ENCODE measurements at regions not wholly inside any gene's neighbourhood (a gene's known extent, or its start where the extent isn't known, plus 50 kb on each side); places are given as distances from the start of the nearest gene placed in this dataset.

DNA sequence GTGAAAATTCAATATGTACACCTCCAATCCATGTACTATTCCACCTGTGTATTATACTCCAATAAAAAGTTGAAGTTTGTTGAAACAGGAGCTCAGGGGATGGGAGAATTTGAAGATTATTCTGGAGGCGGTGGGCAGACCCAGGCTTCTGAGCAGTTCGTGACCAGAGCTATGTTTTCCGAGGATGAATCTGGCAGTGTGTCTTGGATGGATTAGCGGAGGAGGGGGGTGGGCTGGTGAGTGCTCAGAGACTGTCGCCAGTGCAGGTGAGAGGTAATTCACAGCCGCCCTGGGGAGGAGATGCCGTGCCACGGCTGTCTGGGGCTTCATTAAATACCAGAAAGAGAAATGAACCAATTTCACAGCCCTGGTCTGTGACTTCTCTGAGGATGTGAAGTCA, 283.0 kb upstream of the RTL1 start:
- no peaks in the 10 kb centered on the region for H3K79me2 ChIP-seq (ENCODE audit: insufficient read depth)
- H3K36me3 ChIP-seq (replicated peaks in 1 of 2; ENCODE audit: control insufficient read depth in 1 of 2, insufficient read depth in 2 of 2, low read length in 1 of 2): no peaks in the 10 kb centered on the region
- POLR2A ChIA-PET: no interaction called here
- H3F3A ChIP-seq (replicated peaks; ENCODE audit: insufficient read depth): no peaks in the 10 kb centered on the region
- no peaks in the 10 kb centered on the region for H3K9me3 ChIP-seq
- TF ChIP-seq EP300 (IDR thresholded peaks at IDR 0.05; ENCODE audit: borderline replicate concordance in 1 of 2, low read depth in 1 of 2, low read length in 1 of 2) (no peak), TEAD4 (IDR thresholded peaks at IDR 0.05; ENCODE audit: borderline replicate concordance, insufficient read depth) (no peak), RCOR1 (IDR thresholded peaks at IDR 0.05; ENCODE audit: low read length) (no peak), GATA2 (CRISPR knock-in tag; IDR thresholded peaks at IDR 0.05) (no peak), MEF2A (IDR thresholded peaks at IDR 0.05; ENCODE audit: borderline replicate concordance, low read depth) (no peak), SMC3 (IDR thresholded peaks at IDR 0.05; ENCODE audit: low read depth, low read length) (no peak), SIN3A (IDR thresholded peaks at IDR 0.05; ENCODE audit: borderline replicate concordance, low read depth, low read length) (no peak), YY1 (IDR thresholded peaks at IDR 0.05; ENCODE audit: low read depth) (no peak), MXI1 (IDR thresholded peaks at IDR 0.05; ENCODE audit: low read depth, low read length) (no peak), NRF1 (IDR thresholded peaks at IDR 0.05; ENCODE audit: low read depth, low read length) (no peak), NFIC (IDR thresholded peaks at IDR 0.05; ENCODE audit: borderline replicate concordance) (no peak), FOSL2 (IDR thresholded peaks at IDR 0.05; ENCODE audit: borderline replicate concordance, low read depth) (no peak)
- TF ChIP-seq, protein P1, sequence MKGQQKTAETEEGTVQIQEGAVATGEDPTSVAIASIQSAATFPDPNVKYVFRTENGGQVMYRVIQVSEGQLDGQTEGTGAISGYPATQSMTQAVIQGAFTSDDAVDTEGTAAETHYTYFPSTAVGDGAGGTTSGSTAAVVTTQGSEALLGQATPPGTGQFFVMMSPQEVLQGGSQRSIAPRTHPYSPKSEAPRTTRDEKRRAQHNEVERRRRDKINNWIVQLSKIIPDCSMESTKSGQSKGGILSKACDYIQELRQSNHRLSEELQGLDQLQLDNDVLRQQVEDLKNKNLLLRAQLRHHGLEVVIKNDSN (IDR thresholded peaks at IDR 0.05; ENCODE audit: borderline replicate concordance, low read depth): no peak
- TF ChIP-seq, protein P2, sequence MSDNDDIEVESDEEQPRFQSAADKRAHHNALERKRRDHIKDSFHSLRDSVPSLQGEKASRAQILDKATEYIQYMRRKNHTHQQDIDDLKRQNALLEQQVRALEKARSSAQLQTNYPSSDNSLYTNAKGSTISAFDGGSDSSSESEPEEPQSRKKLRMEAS (IDR thresholded peaks at IDR 0.05; ENCODE audit: low read depth): no peak
- TF ChIP-seq, protein P3, sequence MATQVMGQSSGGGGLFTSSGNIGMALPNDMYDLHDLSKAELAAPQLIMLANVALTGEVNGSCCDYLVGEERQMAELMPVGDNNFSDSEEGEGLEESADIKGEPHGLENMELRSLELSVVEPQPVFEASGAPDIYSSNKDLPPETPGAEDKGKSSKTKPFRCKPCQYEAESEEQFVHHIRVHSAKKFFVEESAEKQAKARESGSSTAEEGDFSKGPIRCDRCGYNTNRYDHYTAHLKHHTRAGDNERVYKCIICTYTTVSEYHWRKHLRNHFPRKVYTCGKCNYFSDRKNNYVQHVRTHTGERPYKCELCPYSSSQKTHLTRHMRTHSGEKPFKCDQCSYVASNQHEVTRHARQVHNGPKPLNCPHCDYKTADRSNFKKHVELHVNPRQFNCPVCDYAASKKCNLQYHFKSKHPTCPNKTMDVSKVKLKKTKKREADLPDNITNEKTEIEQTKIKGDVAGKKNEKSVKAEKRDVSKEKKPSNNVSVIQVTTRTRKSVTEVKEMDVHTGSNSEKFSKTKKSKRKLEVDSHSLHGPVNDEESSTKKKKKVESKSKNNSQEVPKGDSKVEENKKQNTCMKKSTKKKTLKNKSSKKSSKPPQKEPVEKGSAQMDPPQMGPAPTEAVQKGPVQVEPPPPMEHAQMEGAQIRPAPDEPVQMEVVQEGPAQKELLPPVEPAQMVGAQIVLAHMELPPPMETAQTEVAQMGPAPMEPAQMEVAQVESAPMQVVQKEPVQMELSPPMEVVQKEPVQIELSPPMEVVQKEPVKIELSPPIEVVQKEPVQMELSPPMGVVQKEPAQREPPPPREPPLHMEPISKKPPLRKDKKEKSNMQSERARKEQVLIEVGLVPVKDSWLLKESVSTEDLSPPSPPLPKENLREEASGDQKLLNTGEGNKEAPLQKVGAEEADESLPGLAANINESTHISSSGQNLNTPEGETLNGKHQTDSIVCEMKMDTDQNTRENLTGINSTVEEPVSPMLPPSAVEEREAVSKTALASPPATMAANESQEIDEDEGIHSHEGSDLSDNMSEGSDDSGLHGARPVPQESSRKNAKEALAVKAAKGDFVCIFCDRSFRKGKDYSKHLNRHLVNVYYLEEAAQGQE (IDR thresholded peaks at IDR 0.05; ENCODE audit: low read depth, low read length): no peak
- H3K9ac ChIP-seq: no peak overlapping the region
- H2AFZ ChIP-seq (ENCODE audit: low read depth): no peak overlapping the region
- whole genome bisulfite sequencing (ENCODE audit: low lambda C conversion rate): 47% methylated on average over 8 of the region's 8 CpGs
- no peak overlapping the region for H3K4me3 ChIP-seq (ENCODE audit: low read depth in 2 of 2, low read length in 1 of 2)
- H4K20me1 ChIP-seq (ENCODE audit: insufficient read depth): no peaks in the 10 kb centered on the region
- no peak overlapping the region; a peak in 1 of 4 replicates for H3K27ac ChIP-seq (ENCODE audit: low read depth in 2 of 2, low read length in 1 of 2)
- H3K9me2 ChIP-seq: no peaks in the 10 kb centered on the region
- no peaks in the 10 kb centered on the region for H3K27me3 ChIP-seq (ENCODE audit: insufficient read depth)
- H3K4me2 ChIP-seq: no peak overlapping the region
- peak; percentile 5 for DNase-seq
- CTCF ChIA-PET: no interaction called here
- H3K4me1 ChIP-seq (ENCODE audit: control insufficient read depth in 1 of 2, insufficient read depth in 2 of 2, low read depth in 1 of 2, low read length in 1 of 2): peaks cover 0 to 16% of the 10 kb centered on the region in 2 experiments; a peak in 1 of 4 replicates

Measured in SK-N-SH (cell line).